ENCODE measurements at regions not wholly inside any gene's neighbourhood (a gene's known extent, or its start where the extent isn't known, plus 50 kb on each side); places are given as distances from the start of the nearest gene placed in this dataset.
"Not testable (repeated sequence)": the region's sequence is repeated elsewhere in the genome, so short reads cannot be mapped to it uniquely, and the experiment has no call there.

GRCh38 chrX:137198040-137198439, 164.2 kb upstream of the GPR101 start:
- H3K4me3 ChIP-seq (ENCODE audit: low read length), result no peak overlapping the region
- no peak for TF ChIP-seq ZNF274 (IDR thresholded peaks at IDR 0.05; ENCODE audit: low read depth, low read length)

- TF ChIP-seq ZNF274 (IDR thresholded peaks at IDR 0.05; ENCODE audit: low read depth, low read length), result no peak
- no peak overlapping the region for H3K4me3 ChIP-seq (ENCODE audit: low read length)
Measured at GRCh38 chrX:137195991-137196390, 162.2 kb upstream of the GPR101 start.

DNA sequence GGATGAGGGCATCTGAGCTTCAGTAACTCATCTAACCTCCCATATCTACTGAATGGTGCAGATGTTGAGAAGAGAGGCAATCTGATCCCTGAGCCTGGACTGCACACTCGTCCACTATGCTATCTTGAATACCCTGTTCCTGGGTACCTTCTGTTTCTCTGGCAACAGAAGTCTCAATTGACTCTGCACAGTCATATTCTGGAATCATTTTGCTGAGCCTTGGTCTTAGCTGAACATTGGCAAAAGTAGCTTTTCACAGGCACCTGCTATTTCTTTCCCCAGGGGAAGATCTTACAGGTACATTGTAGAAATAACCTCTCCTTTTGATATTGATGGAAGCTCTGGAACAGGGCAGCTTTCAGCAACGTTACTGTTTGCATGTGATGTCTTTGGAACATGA, 161.5 kb upstream of the GPR101 start:
- no peak for TF ChIP-seq ZNF274 (IDR thresholded peaks at IDR 0.05; ENCODE audit: low read depth, low read length)
- H3K4me3 ChIP-seq (ENCODE audit: low read length), result no peak overlapping the region

DNA sequence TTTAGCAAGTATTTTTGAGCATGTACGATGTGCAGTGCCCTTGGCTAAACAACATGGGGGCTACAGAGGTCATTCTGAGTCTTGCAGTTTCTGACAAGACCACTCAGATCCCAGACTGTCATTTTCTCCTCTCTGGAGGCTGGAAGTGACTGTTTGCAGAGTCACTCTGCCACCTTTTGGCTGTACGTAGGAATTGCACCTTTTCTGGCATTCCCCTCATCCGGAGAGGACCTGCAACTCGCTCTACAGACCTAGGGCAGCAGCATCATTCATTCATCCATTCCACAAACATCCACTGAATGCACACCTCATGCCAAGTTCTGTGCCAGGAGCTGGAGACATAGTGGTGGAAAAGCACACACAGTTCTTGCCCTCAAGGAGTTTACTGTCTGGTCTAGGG, 160.4 kb upstream of the GPR101 start:
- no peak for TF ChIP-seq ZNF274 (IDR thresholded peaks at IDR 0.05; ENCODE audit: low read depth, low read length)
- no peak overlapping the region for H3K4me3 ChIP-seq (ENCODE audit: low read length)

- no peak overlapping the region for H3K4me3 ChIP-seq (ENCODE audit: low read length)
- no peak for TF ChIP-seq ZNF274 (IDR thresholded peaks at IDR 0.05; ENCODE audit: low read depth, low read length)
Measured at GRCh38 chrX:137187540-137187939, 153.7 kb upstream of the GPR101 start.

DNA sequence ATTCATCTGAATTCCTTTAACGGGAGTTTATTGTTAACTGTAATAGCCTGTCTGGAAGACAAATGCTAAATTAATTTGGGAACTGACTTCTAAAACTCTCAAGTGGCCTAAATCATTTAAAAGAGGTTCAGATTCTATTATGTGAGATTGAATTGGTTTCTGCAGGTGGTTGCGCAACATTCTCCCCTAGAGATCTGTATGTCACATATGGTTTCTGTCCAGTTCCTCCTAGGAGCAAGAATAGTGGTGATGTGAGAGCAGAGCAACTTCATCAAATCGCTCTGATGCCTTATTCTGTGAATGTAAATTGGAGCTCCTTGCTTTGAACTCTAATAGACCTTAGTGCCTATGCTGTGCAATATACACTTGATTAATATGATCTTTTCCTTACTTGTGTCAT, 144.6 kb upstream of the GPR101 start:
- TF ChIP-seq ZNF274 (IDR thresholded peaks at IDR 0.05; ENCODE audit: low read depth, low read length), result no peak
- no peak overlapping the region for H3K4me3 ChIP-seq (ENCODE audit: low read length)

DNA sequence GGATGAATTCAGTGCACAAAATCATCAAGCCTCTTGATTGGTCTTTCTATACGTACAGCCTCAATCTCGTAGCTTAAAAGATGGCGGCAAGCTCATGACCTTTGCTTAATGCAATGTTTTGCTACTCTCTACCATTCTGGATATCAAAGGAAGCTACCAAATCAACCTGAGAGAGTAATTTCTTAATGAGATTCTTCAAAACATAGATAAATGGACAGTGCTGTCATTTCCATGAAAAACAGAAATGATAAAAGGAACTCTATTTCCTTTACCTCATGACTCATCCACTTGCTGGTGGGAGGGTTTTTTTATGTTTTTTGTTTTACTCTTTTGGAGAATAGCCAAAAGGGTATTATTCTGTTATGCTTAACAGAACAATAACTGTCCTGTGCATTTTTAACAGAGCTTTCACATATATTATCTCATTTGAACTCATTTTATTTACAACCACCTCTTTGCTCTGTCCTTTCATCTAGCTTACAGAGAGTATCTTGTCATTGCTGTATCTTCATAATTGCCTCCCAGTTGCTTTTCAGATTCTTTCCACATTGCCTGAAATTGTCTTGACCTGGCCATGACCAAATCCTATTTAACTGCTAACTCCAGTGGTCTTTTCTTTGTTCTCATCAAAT, 138.6 kb upstream of the GPR101 start:
- no peak for TF ChIP-seq ZNF274 (IDR thresholded peaks at IDR 0.05; ENCODE audit: low read depth, low read length)
- H3K4me3 ChIP-seq (ENCODE audit: low read length), result no peak overlapping the region

DNA sequence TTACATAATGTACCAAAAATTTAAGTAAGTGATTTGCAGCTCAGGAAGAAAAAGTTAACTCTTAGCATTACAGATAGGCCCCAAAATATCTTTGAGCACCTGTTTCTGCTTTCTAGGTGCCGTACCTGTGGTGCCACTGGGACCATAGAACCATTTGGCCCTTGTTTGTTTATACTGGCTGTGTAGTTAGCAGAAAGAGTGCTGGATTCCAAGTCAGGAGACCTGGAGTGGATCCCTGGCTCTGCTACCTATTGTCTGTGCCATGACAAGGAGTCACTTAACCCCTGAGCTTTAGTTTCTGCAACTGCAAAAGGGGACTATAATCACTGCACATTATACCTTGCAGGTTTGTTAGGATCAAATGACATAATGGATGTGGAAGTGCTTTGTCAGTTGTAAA, 137.8 kb upstream of the GPR101 start:
- no peak overlapping the region for H3K4me3 ChIP-seq (ENCODE audit: low read length)
- no peak for TF ChIP-seq ZNF274 (IDR thresholded peaks at IDR 0.05; ENCODE audit: low read depth, low read length)

DNA sequence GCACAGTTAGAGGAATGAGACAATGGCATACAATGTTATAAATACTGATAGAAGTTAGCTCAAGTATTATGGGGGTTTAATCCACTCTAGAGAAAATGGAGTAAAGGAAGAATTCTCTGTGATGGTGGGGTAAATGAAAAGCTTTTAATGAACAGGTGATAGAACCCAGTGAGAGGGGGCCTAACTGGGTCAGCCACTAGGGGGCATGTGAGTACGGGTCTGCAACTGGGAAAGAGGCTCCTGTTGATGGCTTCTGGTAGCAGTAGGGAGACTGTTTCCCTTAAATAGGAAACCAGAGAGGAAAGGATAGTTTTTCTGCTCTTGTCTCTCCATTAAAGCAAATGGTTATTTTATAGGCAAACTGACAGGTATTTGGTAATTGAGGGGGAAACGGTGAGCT, 132.8 kb upstream of the GPR101 start:
- TF ChIP-seq ZNF274 (IDR thresholded peaks at IDR 0.05; ENCODE audit: low read depth, low read length), result no peak
- no peak overlapping the region for H3K4me3 ChIP-seq (ENCODE audit: low read length)

DNA sequence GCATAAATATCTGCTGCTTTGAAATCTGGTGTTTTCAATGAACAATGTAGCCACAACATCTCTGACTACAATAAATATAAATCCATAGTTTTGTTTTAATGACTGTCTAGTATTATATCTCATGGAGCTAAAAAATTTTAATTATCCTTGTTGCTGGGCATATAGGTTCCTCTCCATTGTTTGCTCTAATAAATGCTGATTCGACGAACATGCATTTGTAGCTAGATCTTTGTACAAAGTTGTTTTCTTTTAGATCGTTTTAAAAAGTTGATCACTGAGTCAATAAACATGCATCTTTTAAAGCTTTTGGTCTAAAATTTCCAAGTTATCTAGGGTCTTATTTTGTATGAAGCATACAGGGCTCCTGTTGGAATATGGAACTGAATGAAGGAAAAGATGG, 130.5 kb upstream of the GPR101 start:
- no peak for TF ChIP-seq ZNF274 (IDR thresholded peaks at IDR 0.05; ENCODE audit: low read depth, low read length)
- no peak overlapping the region for H3K4me3 ChIP-seq (ENCODE audit: low read length)

GRCh38 chrX:137151403-137151802, 117.6 kb upstream of the GPR101 start:
- no peak overlapping the region for H3K4me3 ChIP-seq (ENCODE audit: low read length)
- TF ChIP-seq ZNF274 (IDR thresholded peaks at IDR 0.05; ENCODE audit: low read depth, low read length), result no peak

DNA sequence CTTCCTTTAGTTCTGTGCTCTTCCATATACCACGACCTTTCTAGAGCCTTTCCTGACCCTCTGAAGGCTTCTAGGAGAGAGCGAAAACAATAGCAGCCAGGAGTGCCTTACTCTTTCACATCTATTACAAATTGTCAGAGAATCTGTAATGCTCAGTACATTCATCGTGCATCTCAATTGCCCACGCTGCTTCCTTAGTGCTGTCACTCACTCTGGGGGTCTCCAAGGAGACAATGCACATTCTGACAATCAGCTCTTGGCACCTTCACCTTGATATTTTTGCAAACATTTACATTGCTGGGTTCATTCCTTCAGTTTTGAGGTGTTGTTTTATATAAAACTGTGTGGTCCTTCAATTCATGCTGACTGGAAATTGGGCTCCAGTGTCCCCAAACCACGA, 110.1 kb upstream of the GPR101 start:
- H3K4me3 ChIP-seq (ENCODE audit: low read length), result no peak overlapping the region
- TF ChIP-seq ZNF274 (IDR thresholded peaks at IDR 0.05; ENCODE audit: low read depth, low read length), result no peak

GRCh38 chrX:137122651-137123050, 88.9 kb upstream of the GPR101 start:
- H3K4me3 ChIP-seq (ENCODE audit: low read length), result not testable (repeated sequence)

GRCh38 chrX:137119049-137119448, 85.3 kb upstream of the GPR101 start:
- TF ChIP-seq ZNF274 (IDR thresholded peaks at IDR 0.05; ENCODE audit: low read depth, low read length), result no peak

GRCh38 chrX:137118536-137118935, 84.7 kb upstream of the GPR101 start:
- no peak for TF ChIP-seq ZNF274 (IDR thresholded peaks at IDR 0.05; ENCODE audit: low read depth, low read length)
- no peak overlapping the region for H3K4me3 ChIP-seq (ENCODE audit: low read length)

More at GRCh38 chrX:137119049-137119448, 85.3 kb upstream of the GPR101 start:
- H3K4me3 ChIP-seq (ENCODE audit: low read length), result no peak overlapping the region

DNA sequence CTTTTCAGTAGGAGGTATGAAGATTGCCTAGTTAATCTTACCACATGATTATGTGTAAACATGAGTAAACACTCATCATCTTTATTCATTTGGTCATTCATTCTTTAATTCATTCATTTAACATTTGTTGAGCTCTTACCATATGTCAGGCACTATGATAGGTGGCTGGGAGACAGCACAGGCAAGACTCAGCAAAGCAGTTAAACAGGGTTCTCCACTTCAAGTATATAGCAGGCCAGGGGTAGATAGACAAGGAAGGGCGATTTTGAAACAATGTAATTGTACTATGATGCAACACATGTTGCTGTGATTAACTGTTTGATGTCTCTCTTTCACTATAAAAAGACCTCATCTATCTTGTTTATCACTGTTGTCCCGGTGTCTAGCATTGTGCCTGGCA, 84.3 kb upstream of the GPR101 start:
- TF ChIP-seq ZNF274 (IDR thresholded peaks at IDR 0.05; ENCODE audit: low read depth, low read length), result no peak
- no peak overlapping the region for H3K4me3 ChIP-seq (ENCODE audit: low read length)

GRCh38 chrX:137107877-137108276, 74.1 kb upstream of the GPR101 start:
- not testable (repeated sequence) for H3K4me3 ChIP-seq (ENCODE audit: low read length)
